Ishikawa (cell line): ENCODE measurements at regions not wholly inside any gene's neighbourhood (a gene's known extent, or its start where the extent isn't known, plus 50 kb on each side); places are given as distances from the start of the nearest gene placed in this dataset.
A peak's percentile ranks its signal among the peaks of the same experiment; 100 is the strongest.

Source experiments
- CEBPB ChIP-seq: IDR thresholded peaks from 2 replicates; pipeline ENCODE4 v1.6.1; 2012
- CREB1 ChIP-seq: IDR thresholded peaks from 2 replicates; pipeline ENCODE4 v1.6.1; 2012; ENCODE audit warnings: low read depth
- EGR1 ChIP-seq: IDR thresholded peaks from 2 replicates; pipeline ENCODE4 v1.6.1; 2012
- EP300 ChIP-seq: IDR thresholded peaks from 2 replicates; pipeline ENCODE4 v1.6.1; 2012; ENCODE audit warnings: borderline replicate concordance
- FOXM1 ChIP-seq: IDR thresholded peaks from 2 replicates; pipeline ENCODE4 v1.6.1; 2012; ENCODE audit warnings: low read depth, borderline replicate concordance
- NFIC ChIP-seq: IDR thresholded peaks from 2 replicates; pipeline ENCODE4 v1.6.1; 2012
- RAD21 ChIP-seq: IDR thresholded peaks from 2 replicates; pipeline ENCODE4 v1.6.1; 2012; ENCODE audit warnings: low read depth
- REST ChIP-seq: IDR thresholded peaks from 2 replicates; pipeline ENCODE4 v1.6.1; 2012; ENCODE audit warnings: low read depth, mild to moderate bottlenecking
- TAF1 ChIP-seq: IDR thresholded peaks from 2 replicates; pipeline ENCODE4 v1.6.1; 2012; ENCODE audit warnings: low read depth, mild to moderate bottlenecking
- TCF12 ChIP-seq: IDR thresholded peaks from 2 replicates; pipeline ENCODE4 v1.6.1; 2012; ENCODE audit warnings: low read depth
- TEAD4 ChIP-seq: IDR thresholded peaks from 2 replicates; pipeline ENCODE4 v1.6.1; 2012
- YY1 ChIP-seq: IDR thresholded peaks from 2 replicates; pipeline ENCODE4 v1.6.1; 2012; ENCODE audit warnings: low read depth
- ZBTB7A ChIP-seq: IDR thresholded peaks from 2 replicates; pipeline ENCODE4 v1.6.1; 2012; ENCODE audit warnings: low read depth
- TF ChIP-seq, protein P1 (sequence below): IDR thresholded peaks from 2 replicates; pipeline ENCODE4 v1.6.1; 2012
- TF ChIP-seq, protein P2 (sequence below): IDR thresholded peaks from 2 replicates; pipeline ENCODE4 v1.6.1; 2012

GRCh38 chr4:178142724-178143123, 700.5 kb upstream of the AGA start:
- TF ChIP-seq CEBPB (0 out of 2 replicates have a peak, but pooled peaks have one; percentile 42), RAD21 (no peak), ZBTB7A (no peak), REST (no peak), TEAD4 (no peak)

DNA sequence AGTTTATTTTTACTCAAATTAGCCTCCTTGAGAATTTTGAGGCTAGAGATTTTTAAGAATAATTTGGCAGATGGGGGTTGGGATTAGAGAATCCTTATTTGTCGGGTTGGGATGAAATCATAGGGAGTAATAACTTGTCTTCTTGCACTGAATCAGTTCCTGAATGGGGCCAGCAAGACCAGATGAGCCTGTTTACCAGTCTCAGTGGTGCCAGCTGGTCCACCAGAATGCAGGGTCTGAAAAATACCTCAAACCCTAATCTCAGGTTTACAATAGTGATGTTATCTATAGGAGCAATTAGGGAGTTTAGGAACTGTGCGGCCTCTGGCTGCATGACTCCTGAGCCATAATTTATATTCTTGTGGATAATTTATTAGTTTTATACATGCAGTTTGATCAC, 705.9 kb upstream of the AGA start:
- TF ChIP-seq REST (no peak), CEBPB (no peak), CREB1 (no peak), EP300 (no peak), EGR1 (no peak), TEAD4 (no peak), TAF1 (no peak), FOXM1 (no peak), NFIC (no peak), TCF12 (no peak), YY1 (no peak), RAD21 (no peak), ZBTB7A (no peak)
- TF ChIP-seq, protein P1, sequence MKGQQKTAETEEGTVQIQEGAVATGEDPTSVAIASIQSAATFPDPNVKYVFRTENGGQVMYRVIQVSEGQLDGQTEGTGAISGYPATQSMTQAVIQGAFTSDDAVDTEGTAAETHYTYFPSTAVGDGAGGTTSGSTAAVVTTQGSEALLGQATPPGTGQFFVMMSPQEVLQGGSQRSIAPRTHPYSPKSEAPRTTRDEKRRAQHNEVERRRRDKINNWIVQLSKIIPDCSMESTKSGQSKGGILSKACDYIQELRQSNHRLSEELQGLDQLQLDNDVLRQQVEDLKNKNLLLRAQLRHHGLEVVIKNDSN, result no peak
- TF ChIP-seq, protein P2, sequence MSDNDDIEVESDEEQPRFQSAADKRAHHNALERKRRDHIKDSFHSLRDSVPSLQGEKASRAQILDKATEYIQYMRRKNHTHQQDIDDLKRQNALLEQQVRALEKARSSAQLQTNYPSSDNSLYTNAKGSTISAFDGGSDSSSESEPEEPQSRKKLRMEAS, result no peak

DNA sequence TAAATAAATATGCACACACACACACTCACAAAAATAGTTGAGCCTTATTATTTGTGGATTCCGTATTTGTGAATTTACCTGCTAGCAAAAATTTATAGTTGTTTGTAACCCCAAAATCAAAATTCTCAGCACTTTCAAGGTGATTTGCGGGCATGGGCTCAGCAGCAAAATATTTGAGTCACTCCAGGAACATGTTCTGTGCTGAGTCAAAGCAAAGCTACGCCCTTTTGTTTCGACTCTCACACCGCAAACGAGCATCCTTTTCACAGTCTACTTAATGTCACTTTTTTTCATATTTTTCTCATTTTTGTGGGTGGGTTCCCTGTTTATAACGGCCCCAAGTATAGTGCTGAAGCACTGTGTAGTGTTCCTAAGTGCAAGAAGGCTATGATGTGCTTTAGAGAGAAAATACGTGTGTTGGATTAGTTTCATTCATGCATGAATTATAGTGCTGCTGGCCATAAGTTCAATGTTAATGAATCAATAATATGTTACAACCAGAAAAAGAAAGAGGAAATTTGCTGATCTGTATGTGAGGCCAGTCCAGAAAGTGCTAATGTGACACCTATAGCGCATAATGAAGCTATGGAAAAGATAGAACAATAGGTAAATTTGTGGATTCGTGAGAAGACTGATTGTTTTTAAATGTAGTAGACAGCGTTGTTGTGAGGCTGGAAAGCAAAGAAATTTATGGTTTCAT, 723.2 kb upstream of the AGA start:
- TF ChIP-seq TCF12, result no peak
- TF ChIP-seq TAF1, result no peak

- TF ChIP-seq CEBPB (no peak), YY1 (no peak), FOXM1 (no peak), CREB1 (no peak), RAD21 (no peak), NFIC (0 out of 2 replicates have a peak, but pooled peaks have one; percentile 9), ZBTB7A (no peak), TAF1 (no peak), TEAD4 (0 out of 2 replicates have a peak, but pooled peaks have one; percentile 19), EP300 (no peak), REST (no peak), TCF12 (no peak), EGR1 (no peak)
- TF ChIP-seq, protein P1, result no peak
- TF ChIP-seq, protein P2, result no peak
Measured at GRCh38 chr4:178165951-178166308, 723.7 kb upstream of the AGA start.

GRCh38 chr4:178173771-178174170, 731.5 kb upstream of the AGA start:
- no peak for TF ChIP-seq YY1
- no peak for TF ChIP-seq EGR1
